ENCODE measurements at regions not wholly inside any gene's neighbourhood (a gene's known extent, or its start where the extent isn't known, plus 50 kb on each side); places are given as distances from the start of the nearest gene placed in this dataset.
"Not testable (repeated sequence)": the region's sequence is repeated elsewhere in the genome, so short reads cannot be mapped to it uniquely, and the experiment has no call there.

DNA sequence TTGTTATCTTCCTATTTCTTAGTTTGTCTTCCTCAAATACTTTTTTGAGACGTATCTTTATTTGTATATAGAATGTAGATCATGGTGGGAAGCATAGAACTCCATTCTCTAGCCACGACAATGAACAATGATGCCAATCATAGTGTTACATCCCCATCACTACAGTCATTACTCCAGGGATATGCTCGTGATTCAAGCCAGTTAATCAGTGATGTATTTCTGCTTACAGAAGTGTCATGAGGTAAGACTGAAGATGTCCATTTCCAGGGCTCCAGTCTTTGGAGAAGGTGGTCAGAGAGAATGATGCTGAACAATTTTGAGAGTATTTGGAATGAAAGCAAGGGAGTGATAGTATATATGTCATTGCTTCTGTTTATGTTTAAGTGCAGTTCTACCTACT, 777.2 kb upstream of the TMEFF2 start:
- H3K4me1 ChIP-seq (ENCODE audit: low read length): no peaks in the 10 kb centered on the region
- TF ChIP-seq EZH2 (optimal IDR thresholded peaks at IDR 0.05; ENCODE audit: low read depth, low read length): no peak
- TF ChIP-seq, protein P1, sequence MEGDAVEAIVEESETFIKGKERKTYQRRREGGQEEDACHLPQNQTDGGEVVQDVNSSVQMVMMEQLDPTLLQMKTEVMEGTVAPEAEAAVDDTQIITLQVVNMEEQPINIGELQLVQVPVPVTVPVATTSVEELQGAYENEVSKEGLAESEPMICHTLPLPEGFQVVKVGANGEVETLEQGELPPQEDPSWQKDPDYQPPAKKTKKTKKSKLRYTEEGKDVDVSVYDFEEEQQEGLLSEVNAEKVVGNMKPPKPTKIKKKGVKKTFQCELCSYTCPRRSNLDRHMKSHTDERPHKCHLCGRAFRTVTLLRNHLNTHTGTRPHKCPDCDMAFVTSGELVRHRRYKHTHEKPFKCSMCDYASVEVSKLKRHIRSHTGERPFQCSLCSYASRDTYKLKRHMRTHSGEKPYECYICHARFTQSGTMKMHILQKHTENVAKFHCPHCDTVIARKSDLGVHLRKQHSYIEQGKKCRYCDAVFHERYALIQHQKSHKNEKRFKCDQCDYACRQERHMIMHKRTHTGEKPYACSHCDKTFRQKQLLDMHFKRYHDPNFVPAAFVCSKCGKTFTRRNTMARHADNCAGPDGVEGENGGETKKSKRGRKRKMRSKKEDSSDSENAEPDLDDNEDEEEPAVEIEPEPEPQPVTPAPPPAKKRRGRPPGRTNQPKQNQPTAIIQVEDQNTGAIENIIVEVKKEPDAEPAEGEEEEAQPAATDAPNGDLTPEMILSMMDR (IDR thresholded peaks at IDR 0.05; ENCODE audit: low read length): no peak
- TF ChIP-seq EZH2phosphoT487 (IDR thresholded peaks at IDR 0.05; ENCODE audit: low read length): no peak
- no peak for DNase-seq

GRCh38 chr2:192969055-192969454, 774.3 kb upstream of the TMEFF2 start:
- no peak overlapping the region for H2AFZ ChIP-seq (ENCODE audit: low read length)
- no peaks in the 10 kb centered on the region for H3K79me2 ChIP-seq (ENCODE audit: low read length)
- no peaks in the 10 kb centered on the region for H4K20me1 ChIP-seq (ENCODE audit: insufficient read depth, low read length)
- no peaks in the 10 kb centered on the region for H3F3A ChIP-seq (ENCODE audit: insufficient read depth, low read length)
- no peak overlapping the region for H3K4me3 ChIP-seq (ENCODE audit: low read length)
- H3K9ac ChIP-seq (ENCODE audit: low read length): no peak overlapping the region
- H3K27me3 ChIP-seq (replicated peaks; ENCODE audit: insufficient read depth, low read length): no peaks in the 10 kb centered on the region
- no peak for DNase-seq
- no peaks in the 10 kb centered on the region for H3K36me3 ChIP-seq (replicated peaks; ENCODE audit: insufficient read depth, low read length)
- no peak overlapping the region for H3K4me2 ChIP-seq (ENCODE audit: low read depth, low read length)
- H3K4me1 ChIP-seq (ENCODE audit: low read length): no peaks in the 10 kb centered on the region
- no peak overlapping the region for H3K27ac ChIP-seq (ENCODE audit: low read length)
- no peaks in the 10 kb centered on the region for H3K9me3 ChIP-seq (replicated peaks; ENCODE audit: insufficient read depth, low read length)
- H3K9me2 ChIP-seq (replicated peaks; ENCODE audit: insufficient read depth, low read length): no peaks in the 10 kb centered on the region
- TF ChIP-seq, protein P1 (IDR thresholded peaks at IDR 0.05; ENCODE audit: low read length): no peak
- TF ChIP-seq EZH2phosphoT487 (IDR thresholded peaks at IDR 0.05; ENCODE audit: low read length) (no peak), EZH2 (optimal IDR thresholded peaks at IDR 0.05; ENCODE audit: low read depth, low read length) (no peak)

More for the DNA sequence above, 777.2 kb upstream of the TMEFF2 start:
- no peaks in the 10 kb centered on the region for H3K9me3 ChIP-seq (replicated peaks; ENCODE audit: insufficient read depth, low read length)
- no peak overlapping the region for H3K27ac ChIP-seq (ENCODE audit: low read length)
- H3K36me3 ChIP-seq (replicated peaks; ENCODE audit: insufficient read depth, low read length): no peaks in the 10 kb centered on the region
- no peaks in the 10 kb centered on the region for H3F3A ChIP-seq (ENCODE audit: insufficient read depth, low read length)
- H4K20me1 ChIP-seq (ENCODE audit: insufficient read depth, low read length): no peaks in the 10 kb centered on the region
- no peaks in the 10 kb centered on the region for H3K9me2 ChIP-seq (replicated peaks; ENCODE audit: insufficient read depth, low read length)
- no peak overlapping the region for H3K9ac ChIP-seq (ENCODE audit: low read length)
- H3K4me2 ChIP-seq (ENCODE audit: low read depth, low read length): no peak overlapping the region
- no peak overlapping the region for H2AFZ ChIP-seq (ENCODE audit: low read length)
- no peaks in the 10 kb centered on the region for H3K79me2 ChIP-seq (ENCODE audit: low read length)
- H3K4me3 ChIP-seq (ENCODE audit: low read length): no peak overlapping the region
- no peaks in the 10 kb centered on the region for H3K27me3 ChIP-seq (replicated peaks; ENCODE audit: insufficient read depth, low read length)

GRCh38 chr2:192960945-192961344, 766.2 kb upstream of the TMEFF2 start:
- Histone ChIP-seq H3K79me2 (ENCODE audit: low read length) (no peaks in the 10 kb centered on the region), H3K9ac (ENCODE audit: low read length) (no peak overlapping the region), H3K9me2 (replicated peaks; ENCODE audit: insufficient read depth, low read length) (no peaks in the 10 kb centered on the region), H3K4me1 (ENCODE audit: low read length) (no peaks in the 10 kb centered on the region), H4K20me1 (ENCODE audit: insufficient read depth, low read length) (no peaks in the 10 kb centered on the region), H3F3A (ENCODE audit: insufficient read depth, low read length) (no peaks in the 10 kb centered on the region), H2AFZ (ENCODE audit: low read length) (no peak overlapping the region), H3K27me3 (replicated peaks; ENCODE audit: insufficient read depth, low read length) (no peaks in the 10 kb centered on the region), H3K9me3 (replicated peaks; ENCODE audit: insufficient read depth, low read length) (no peaks in the 10 kb centered on the region), H3K36me3 (replicated peaks; ENCODE audit: insufficient read depth, low read length) (no peaks in the 10 kb centered on the region), H3K4me2 (ENCODE audit: low read depth, low read length) (no peak overlapping the region), H3K4me3 (ENCODE audit: low read length) (no peak overlapping the region), H3K27ac (ENCODE audit: low read length) (no peak overlapping the region)
- no peak for DNase-seq
- TF ChIP-seq EZH2phosphoT487 (IDR thresholded peaks at IDR 0.05; ENCODE audit: low read length): no peak
- TF ChIP-seq, protein P1 (IDR thresholded peaks at IDR 0.05; ENCODE audit: low read length): no peak
- TF ChIP-seq EZH2 (optimal IDR thresholded peaks at IDR 0.05; ENCODE audit: low read depth, low read length): no peak

- not testable (repeated sequence) for H3K9me3 ChIP-seq (replicated peaks; ENCODE audit: insufficient read depth, low read length); H3K4me1 ChIP-seq (ENCODE audit: low read length)
These were observed 763.9 kb upstream of the TMEFF2 start for GRCh38 chr2:192958615-192959014.

More at GRCh38 chr2:192958615-192959014, 763.9 kb upstream of the TMEFF2 start:
- not testable (repeated sequence) for H3K9me2 ChIP-seq (replicated peaks; ENCODE audit: insufficient read depth, low read length); H3K4me3 ChIP-seq (ENCODE audit: low read length); H3F3A ChIP-seq (ENCODE audit: insufficient read depth, low read length); H2AFZ ChIP-seq (ENCODE audit: low read length); H4K20me1 ChIP-seq (ENCODE audit: insufficient read depth, low read length); H3K36me3 ChIP-seq (replicated peaks; ENCODE audit: insufficient read depth, low read length); H3K4me2 ChIP-seq (ENCODE audit: low read depth, low read length); H3K27ac ChIP-seq (ENCODE audit: low read length); H3K79me2 ChIP-seq (ENCODE audit: low read length); DNase-seq; H3K9ac ChIP-seq (ENCODE audit: low read length); H3K27me3 ChIP-seq (replicated peaks; ENCODE audit: insufficient read depth, low read length)
